HUDEP-2 (cell line): ENCODE measurements at regions not wholly inside any gene's neighbourhood (a gene's known extent, or its start where the extent isn't known, plus 50 kb on each side); places are given as distances from the start of the nearest gene placed in this dataset.
A peak's percentile ranks its signal among the peaks of the same experiment; 100 is the strongest.
"Not testable (repeated sequence)": the region's sequence is repeated elsewhere in the genome, so short reads cannot be mapped to it uniquely, and the experiment has no call there.

Experiments
- DNase-seq, 76 experiments: peaks; one replicate each; lab custom pipeline; 2025; ENCODE audit not compliant: unreplicated experiment in 76 of 76; lab: John Stamatoyannopoulos, UW

DNA sequence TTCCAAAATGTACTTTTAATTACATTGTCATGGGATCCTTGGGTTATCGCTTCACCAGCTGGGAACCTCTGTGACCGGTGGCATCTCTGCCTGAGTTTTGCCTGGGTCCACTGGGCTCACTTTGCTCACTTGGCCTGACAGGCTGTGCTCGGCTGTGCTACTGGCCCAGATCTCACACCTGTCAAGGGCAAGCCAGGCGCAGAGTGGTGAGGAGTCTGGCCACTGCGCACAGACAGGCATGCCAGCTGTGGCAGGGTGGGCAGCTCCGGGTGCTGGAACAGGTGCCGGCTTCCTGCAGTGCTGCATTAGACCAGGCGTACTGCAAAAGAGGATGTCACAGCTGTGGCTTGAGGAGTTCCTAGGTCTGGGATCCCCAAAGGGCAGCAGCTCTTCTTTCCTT, 489.8 kb downstream of the TENT5A start:
- DNase-seq, result no peak

DNA sequence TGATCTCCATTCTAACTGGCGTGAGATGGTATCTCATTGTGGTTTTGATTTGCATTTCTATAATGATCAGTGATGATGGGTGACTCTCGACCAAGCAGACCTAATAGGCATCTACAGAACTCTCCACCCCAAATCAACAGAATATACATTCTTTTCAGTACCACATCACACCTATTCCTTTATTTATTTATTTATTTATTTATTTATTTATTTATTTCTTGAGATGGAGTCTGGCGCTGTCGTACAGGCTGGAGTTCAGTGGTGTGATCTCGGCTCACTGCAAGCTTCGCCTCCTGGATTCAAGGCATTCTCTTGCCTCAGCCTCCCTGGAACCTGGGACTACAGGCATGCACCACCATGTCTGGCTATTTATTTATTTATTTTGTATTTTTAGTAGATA, 496.3 kb downstream of the TENT5A start:
- not testable (repeated sequence) for DNase-seq

DNA sequence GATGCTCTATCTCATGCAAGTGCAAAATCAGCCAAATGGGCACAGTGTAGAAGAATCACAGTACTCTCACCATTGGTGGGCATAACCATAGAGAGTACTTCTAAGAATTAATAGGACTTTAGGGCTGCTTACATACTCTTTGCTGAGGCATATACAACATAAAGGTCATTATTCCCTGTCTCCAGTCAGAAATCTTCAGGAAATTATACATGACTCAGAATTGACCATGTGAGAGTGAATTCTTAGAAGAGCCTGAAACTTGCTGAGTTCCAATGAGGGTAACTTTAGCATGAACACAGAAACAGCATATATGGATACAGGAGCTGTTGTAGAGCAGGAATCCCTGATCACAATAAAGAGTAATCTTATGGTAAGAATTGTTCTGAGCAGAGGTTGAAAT, 498.7 kb downstream of the TENT5A start:
- DNase-seq, result no peak

DNA sequence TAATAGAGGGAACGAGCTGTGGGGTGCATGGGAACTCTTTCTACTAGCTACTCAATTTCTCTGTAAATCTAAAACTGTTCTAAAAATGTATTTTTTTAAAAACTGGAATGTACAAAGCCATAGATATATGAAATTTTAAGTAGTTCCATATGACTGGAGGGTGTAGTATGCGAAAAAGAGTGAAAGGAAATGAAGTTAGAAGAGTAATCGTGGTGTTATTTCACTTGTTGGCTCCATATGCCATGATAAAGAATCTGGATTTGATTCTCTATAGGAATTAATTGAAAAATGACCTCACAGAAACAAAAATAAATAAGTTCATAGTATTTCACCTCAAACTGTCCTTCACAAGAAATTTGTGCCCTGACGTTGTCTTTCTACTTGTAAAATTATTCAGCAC, 500.2 kb downstream of the TENT5A start:
- no peak for DNase-seq

DNA sequence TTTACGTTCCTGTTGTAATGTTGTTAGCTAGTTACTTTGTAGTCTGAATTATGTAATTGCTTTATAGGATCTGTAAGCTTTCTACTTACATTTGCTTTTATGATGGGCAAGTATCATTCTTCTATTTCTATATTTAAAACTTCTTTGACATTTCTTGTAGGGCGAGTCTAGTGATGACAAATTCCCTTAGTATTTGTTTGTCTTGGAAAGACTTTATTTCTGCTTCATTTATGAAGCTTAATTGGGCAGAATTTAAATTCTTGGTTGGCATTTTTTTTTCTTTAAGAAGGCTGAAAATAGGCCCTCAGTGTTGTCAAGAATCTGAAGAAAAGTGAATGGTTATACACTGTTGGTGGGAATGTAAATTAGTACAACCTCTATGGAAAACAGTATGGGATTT, 506.3 kb downstream of the TENT5A start:
- DNase-seq, result no peak

DNA sequence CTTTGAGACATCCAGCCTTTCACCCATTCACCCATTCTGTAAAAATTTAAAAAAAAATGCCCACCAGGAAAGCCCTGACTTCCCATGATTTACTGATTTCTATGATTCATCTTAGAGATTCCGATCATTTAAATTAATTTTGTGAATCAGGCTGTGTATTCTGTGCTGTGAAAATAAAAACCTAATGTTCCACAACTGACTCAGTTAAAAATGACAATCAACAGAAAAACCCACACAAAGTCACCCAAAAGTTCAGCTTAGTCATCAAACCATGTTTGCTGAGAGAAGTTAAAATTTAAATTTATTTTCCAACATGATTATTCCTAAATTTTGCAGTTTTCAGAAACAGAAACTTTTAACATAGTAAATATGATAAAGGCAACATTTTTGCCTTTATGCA, 509.9 kb downstream of the TENT5A start:
- DNase-seq, result no peak

DNA sequence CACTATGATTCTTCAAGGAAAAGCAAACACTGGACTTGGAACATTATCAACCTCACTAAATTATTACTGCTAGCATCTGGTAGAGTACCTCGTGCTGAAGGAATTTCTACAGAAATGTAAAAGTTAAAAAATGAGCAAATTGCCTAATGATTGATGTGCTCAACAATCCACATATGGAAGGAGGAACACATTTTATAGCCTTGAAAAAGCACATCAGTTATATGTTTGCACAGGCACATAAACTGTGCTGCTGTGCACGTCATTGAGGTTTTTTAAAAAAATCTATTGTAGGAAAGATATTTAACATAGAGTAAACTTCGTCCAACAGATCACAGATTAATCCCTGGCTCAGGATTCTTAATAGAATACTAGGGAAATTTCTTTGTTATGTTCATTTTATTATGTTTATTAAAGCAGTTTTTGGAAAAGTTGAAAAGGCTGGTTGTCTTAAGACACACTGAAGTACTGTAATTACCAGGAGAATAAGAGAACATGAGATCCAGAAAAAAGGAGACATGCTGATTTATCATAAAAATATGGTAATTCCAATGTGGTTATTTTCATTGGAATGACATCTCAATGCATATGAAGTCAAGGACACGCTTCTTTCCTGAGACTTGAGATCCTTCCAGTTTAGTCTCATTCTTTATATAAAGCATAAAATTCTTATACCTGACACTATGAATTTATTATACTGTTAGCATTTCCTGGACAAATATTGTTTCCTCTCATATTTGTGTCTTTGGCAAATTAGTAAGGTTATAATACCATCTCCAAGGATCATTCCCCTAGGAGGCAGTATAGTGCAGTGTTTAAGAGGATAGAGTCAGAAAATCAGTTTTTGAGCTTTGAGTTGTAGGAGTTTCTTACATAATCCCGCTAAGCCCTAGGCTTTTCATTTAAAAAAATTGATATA, 511.1 kb downstream of the TENT5A start:
- DNase-seq, result peak in 1 of 76 experiments; percentile 6

DNA sequence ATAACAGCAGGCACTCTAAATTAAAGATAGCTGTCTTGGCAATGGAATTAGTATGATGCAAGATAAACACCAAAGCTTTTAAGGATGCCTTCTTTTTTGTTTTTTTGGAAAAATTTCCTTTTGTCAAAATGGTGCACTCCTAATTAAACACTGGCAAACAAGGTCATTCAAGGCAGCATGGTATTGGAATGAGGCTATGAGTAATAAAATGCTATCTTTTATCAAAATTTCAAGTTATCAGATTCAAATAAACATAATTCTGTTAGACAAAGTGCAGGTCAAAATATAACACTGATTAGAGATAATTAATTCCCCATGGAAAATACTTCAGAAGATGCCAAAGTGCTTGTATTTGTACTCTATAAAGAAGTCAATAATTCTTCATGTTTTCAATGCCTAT, 514.1 kb downstream of the TENT5A start:
- DNase-seq, result no peak

DNA sequence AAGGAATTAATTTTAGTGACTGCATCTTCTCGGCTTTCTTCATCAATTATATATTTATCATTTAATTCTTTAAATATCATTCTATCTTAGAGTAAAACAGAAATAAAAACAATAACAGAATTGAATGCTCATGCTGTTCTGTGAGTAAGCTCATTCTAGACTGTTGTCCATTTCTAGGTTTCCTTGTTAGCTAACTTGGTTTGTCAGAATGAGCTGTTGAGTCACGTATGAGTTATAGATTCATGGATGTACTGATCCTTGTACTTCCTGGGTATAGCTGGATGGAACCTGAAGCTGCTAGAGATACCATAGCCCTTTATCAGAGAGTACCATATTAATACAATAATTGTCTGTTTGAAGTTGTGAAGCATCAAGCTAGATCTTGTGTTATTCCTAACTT, 515.3 kb downstream of the TENT5A start:
- DNase-seq, result no peak

DNA sequence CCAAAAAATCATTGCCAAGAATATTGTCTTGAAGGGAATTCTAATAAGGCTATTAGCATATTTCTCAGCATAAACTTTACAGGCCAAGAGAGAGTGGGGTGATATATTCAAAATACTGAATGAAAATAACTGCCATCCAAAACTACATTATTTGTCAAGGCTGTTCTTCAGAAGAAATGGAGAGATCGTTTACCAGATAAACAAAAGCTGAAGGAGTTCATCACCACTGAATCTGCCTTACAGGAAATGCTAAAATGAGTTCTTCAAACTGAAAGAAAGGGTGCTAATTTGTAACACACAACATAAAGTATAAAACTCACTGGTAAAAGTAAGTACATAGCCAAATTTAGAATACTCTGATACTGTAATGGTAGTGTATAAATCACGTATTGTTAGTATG, 517.0 kb downstream of the TENT5A start:
- no peak for DNase-seq

DNA sequence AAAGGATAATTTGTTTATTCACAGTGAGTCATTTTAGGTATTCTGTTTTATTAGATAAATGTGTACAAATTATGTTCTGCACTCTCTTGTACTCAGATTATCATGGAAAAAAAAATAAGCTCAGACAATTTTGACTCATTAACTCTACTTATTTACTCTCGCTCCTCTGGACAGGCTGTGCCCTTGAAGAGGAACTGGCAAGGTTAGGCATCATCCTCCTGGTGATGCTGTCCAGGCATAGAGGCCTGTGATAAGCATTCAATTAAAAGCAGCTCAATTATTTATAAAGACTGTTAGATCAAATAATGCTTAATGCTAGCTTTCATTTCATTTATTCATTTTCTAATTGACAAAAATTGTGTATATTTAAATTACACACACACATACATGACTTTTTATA, 518.5 kb downstream of the TENT5A start:
- no peak for DNase-seq

DNA sequence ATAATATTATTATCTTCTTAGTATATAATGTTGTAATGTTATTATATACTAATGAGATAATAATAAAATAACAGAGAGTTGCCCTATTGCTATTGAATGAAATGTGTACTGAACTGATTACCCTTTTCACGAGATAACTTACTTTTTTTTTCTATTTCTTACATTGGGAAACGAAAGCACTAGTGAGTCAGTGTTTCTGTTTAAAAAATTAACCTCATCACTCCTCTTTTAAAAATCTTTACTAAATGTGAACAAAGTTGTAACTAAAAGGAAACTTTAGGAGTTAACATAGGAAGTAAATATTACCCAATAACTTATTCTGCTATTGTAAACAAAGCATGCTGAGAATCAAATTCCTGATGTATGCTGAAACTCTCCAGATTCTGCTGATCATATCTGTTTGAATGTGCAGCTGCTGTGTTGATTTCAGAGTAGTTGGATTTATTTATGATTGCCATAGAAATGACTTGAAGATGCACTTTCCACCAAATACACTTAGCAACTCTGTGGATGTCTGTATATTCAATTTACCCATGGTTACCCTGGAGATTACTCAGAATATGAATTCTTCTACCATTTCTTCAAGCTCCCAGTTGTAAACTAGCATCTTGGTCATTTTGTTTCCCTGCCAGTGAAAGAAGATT, 523.4 kb downstream of the TENT5A start:
- no peak for DNase-seq

DNA sequence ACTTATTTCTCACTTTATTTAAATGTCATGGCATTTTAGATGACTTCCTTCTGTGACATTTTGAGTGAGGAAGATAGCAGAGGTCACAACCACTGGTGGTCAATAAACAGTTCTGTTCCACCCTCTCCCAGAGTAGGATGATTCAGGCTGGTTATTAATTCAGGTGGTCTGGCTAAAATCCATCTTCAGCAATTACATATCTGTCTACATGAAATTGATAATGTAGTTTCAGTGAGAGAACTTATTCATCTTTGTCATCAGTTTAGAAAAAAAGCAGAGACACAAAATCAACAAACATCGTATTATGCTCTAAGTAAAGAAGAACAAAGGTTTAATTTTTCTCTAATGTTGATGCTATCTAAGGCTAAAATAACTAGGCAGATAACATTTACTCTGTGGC, 525.5 kb downstream of the TENT5A start:
- no peak for DNase-seq

DNA sequence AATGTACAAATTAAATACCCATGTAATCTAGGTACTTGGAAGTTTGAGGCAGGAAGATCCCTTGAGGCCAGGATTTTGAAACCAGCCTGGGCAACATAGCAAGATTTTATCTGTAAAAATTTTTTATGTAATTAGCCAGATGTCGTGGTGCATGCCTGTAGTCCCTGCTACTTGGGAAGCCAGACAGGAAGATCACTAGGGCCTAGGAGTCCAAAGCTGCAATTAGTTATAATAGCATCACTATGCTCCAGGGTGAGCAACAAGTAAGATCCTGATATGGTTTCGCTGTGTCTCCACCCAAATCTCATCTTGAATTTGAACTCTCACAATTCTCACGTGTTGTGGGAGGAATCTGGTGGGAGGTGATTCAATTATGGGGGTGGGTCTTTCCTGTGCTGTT, 535.8 kb downstream of the TENT5A start:
- no peak for DNase-seq

DNA sequence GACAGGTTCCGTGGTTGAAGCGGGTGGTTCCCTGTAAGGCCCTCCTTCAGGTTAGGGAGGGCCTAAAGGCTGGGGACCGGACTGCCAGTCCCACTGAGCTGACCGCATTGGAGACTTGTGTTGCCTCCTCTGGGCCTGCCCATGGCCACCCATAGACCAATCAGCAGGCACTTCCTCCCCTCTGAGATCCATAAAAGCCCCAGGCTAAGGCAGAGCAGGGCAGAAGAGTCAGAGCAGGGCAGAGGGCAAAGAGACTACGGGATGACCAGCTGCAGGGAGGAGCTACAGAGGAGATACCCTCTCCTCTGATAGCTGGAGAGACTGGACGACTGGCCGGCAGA, 537.4 kb downstream of the TENT5A start:
- DNase-seq, result no peak

DNA sequence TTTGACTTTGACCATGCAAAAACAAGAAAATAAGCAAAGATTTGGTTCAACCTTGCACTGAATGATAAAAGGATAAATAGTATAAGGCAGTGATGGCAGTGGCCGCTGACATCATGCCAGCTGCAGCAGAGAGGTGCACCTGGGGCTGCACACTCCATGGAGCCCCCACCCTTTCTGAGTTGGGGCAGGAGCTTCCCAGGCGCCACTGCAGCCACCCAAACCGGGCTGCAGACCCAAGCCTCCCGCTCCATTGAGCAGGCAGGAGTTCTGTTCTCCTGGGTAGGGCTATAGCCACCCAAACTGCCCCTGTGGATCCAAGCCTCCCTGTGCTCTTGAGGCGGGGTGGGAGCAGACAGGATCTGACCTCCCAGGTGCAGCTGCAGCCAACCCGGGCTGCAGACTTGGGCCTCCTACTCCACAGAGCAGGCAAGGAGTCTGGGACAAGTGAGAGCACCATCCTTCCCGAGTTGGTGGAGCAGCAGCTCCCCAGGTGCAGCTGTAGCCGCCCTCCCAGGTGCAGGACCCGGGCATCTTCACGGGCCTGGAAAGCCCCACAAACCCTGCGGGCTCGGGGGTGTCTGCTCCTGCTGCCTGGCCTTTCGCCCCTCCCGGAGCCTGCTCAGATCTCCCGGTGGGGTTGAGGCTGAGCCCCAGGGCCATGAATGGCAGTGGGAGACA, 537.9 kb downstream of the TENT5A start:
- DNase-seq, result no peak

DNA sequence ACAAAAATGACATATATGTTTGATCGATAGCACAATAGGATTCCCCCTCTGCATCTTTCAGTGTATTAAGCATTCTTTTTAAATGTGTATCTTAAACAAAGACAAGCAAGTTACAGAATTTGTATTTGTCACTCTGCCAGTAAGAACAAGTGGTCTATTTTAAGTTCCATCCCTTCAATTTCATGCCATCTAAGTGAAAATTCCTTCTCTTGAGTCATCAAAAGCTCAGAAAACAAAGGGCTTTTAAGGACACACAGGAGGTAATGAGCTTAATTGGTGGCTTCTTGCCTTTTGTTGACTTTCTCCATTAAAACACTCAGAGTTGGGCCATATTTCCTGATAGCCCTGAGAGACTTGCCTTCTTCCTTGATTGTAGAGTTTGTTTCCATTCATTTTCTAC, 547.8 kb downstream of the TENT5A start:
- DNase-seq, result no peak

DNA sequence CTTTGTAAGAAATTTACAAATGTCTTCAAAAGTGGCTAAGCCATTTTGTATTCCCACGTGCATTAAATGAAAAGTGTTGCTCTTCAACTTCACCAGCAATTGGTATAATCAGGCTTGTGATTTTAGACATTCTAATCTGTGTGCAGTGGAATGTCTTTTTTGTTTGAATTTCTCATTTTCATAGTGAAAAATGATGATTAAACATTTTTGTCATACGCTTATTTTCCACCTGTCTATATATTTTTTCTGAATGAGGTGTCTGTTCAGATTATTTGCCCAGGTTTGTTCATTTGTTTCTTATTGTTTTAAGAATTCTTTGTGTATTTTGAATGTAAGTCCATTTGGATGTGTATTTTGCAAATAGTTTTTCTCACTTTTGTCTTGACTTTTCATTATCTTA, 558.1 kb downstream of the TENT5A start:
- no peak for DNase-seq

DNA sequence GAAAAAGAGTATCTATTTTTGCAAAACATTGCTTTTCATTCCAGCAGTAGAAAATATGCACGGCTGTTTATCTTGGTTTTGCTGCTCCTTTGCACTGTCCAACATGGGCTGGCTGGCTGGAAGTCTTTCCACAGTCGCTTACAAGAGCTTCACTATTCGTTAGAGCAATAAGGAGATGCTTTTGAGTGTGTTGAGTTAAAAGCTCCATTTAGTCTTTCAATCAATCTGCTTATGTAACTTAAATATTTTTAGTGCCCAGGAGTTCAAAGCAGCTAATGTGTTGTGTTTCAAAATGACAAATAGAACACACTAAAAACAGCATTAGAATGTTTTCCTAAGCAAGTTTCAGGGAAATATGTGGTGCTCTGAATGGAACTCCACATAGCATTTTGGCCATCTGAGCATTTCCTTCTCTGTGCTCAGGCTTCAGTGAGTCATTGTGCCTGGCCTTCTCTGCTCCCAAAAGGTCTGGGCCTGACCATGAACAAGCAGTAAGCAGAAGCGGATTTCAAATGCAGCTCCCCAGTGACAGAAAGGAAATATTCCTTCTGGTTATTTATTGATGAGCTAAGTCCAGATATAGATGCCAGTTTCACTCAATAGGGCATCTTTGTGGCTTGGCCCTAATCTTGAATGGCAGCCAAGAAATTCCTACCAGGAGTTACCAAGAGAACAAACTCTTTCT, 580.3 kb downstream of the TENT5A start:
- DNase-seq, result no peak

DNA sequence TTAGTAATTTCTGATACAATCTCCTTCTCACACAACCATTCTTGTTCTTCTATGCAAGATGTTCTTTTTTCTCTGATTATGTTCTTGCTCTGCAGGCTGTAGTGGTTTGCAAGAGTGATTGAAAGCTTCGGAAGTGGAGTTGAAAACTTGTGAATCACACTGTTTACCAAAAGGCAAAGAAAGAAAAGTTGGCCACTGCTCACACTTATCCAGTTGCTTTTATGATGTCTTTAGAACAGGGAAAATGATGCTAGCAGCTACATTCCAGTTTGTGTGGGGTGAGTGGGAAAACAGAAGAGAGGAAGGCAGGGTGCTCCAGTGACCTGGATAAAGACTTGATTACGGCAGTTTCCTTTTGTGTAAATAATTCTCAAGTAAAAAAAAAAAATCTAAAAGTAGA, 583.3 kb downstream of the TENT5A start:
- DNase-seq, result no peak

DNA sequence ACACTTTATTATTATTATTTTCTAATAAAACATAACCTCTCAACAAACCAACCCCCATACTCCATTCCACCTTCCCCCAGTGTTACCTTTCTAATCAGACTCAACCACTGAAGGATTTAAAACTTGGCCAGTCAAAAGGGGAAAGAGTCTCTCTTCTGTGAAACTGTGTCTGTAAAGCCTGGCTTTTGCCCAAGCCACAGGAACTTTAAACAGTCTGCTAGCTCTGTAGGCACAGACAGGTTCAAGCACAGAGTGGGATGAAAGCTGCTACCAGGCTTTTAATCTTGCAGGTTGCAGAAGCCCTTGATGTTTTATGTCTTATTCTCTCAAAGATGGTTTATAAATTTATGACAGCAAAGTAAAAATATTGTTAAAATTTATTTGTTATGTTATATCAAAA, 585.7 kb downstream of the TENT5A start:
- DNase-seq, result no peak
